ENCODE measurements at regions not wholly inside any gene's neighbourhood (a gene's known extent, or its start where the extent isn't known, plus 50 kb on each side); places are given as distances from the start of the nearest gene placed in this dataset.

- TF ChIP-seq POLR2AphosphoS5 (IDR thresholded peaks at IDR 0.05; ENCODE audit: low read depth) (no peak), ZNF114 (CRISPR knock-in tag; IDR thresholded peaks at IDR 0.05) (no peak), REST (IDR thresholded peaks at IDR 0.05; ENCODE audit: unreplicated experiment) (no peak), EZH2phosphoT487 (IDR thresholded peaks at IDR 0.05; ENCODE audit: unreplicated experiment) (no peak), EZH2 (IDR thresholded peaks at IDR 0.05; ENCODE audit: low read depth, unreplicated experiment) (no peak), CREB1 (CRISPR knock-in tag; IDR thresholded peaks at IDR 0.05; ENCODE audit: low read depth) (no peak), JUNB (IDR thresholded peaks at IDR 0.05; ENCODE audit: unreplicated experiment) (no peak), STAT1 (IDR thresholded peaks at IDR 0.05; ENCODE audit: unreplicated experiment) (no peak), ZNF331 (CRISPR knock-in tag; IDR thresholded peaks at IDR 0.05; ENCODE audit: low read depth) (no peak)
- TF ChIP-seq, protein P1, sequence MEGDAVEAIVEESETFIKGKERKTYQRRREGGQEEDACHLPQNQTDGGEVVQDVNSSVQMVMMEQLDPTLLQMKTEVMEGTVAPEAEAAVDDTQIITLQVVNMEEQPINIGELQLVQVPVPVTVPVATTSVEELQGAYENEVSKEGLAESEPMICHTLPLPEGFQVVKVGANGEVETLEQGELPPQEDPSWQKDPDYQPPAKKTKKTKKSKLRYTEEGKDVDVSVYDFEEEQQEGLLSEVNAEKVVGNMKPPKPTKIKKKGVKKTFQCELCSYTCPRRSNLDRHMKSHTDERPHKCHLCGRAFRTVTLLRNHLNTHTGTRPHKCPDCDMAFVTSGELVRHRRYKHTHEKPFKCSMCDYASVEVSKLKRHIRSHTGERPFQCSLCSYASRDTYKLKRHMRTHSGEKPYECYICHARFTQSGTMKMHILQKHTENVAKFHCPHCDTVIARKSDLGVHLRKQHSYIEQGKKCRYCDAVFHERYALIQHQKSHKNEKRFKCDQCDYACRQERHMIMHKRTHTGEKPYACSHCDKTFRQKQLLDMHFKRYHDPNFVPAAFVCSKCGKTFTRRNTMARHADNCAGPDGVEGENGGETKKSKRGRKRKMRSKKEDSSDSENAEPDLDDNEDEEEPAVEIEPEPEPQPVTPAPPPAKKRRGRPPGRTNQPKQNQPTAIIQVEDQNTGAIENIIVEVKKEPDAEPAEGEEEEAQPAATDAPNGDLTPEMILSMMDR (conservative IDR thresholded peaks at IDR 0.05; ENCODE audit: low read depth in 2 of 2): no peak
- TF ChIP-seq, protein P2, sequence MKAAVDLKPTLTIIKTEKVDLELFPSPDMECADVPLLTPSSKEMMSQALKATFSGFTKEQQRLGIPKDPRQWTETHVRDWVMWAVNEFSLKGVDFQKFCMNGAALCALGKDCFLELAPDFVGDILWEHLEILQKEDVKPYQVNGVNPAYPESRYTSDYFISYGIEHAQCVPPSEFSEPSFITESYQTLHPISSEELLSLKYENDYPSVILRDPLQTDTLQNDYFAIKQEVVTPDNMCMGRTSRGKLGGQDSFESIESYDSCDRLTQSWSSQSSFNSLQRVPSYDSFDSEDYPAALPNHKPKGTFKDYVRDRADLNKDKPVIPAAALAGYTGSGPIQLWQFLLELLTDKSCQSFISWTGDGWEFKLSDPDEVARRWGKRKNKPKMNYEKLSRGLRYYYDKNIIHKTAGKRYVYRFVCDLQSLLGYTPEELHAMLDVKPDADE (IDR thresholded peaks at IDR 0.05): no peak
Observed at GRCh38 chr4:11597506-11597905, 168.8 kb upstream of the HS3ST1 start.
